ENCODE measurements at regions not wholly inside any gene's neighbourhood (a gene's known extent, or its start where the extent isn't known, plus 50 kb on each side); places are given as distances from the start of the nearest gene placed in this dataset.

DNA sequence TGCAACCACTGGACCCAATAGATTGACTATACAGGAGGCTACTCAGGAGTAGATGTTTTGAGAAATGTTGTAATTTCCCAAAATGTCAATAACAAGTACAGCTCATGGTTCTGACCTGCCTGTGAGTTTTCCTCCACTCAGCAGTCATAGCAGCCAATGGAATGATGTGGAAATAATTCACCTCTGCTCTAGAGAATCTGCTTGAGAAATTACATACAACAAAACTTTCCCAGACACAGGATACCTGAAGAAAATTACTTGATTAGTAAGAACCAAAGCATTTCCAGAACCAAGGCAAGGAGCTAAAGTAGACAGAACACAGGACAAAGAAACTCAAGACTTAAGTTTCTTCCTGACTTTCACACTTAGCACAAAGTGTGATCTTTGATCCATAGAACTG lies 218.9 kb upstream of the SETMAR start:
- no peak for TF ChIP-seq POLR2A (IDR thresholded peaks at IDR 0.05; ENCODE audit: low read depth, low read length)
- no peak for TF ChIP-seq TAF1 (IDR thresholded peaks at IDR 0.05; ENCODE audit: borderline replicate concordance, low read depth, low read length)
- no peak for TF ChIP-seq POLR2AphosphoS5 (IDR thresholded peaks at IDR 0.05; ENCODE audit: low read depth, low read length)

Measured in GM12892 (cell line).